K562 (cell line): ENCODE measurements at regions not wholly inside any gene's neighbourhood (a gene's known extent, or its start where the extent isn't known, plus 50 kb on each side); places are given as distances from the start of the nearest gene placed in this dataset.

Experiments
- TF ChIP-seq, protein P1 (sequence below): fragments of 450-650 bp; IDR thresholded peaks from 2 replicates; pipeline ENCODE4 v1.7.0; 2016; ENCODE audit warnings: borderline replicate concordance
- TF ChIP-seq, protein P2 (sequence below), 3 experiments: IDR thresholded peaks in 2 of 3; conservative IDR thresholded peaks in 1 of 3; 2 replicates each; pipeline ENCODE4 v1.5.1; 2011 to 2012; ENCODE audit warnings: low read length in 3 of 3, mild to moderate bottlenecking in 3 of 3, control low read depth in 2 of 3, improper control_type of control experiment in 1 of 3, inconsistent platforms in 1 of 3, low read depth in 1 of 3, mixed read lengths in 1 of 3, moderate library complexity in 1 of 3; ENCODE audit not compliant: insufficient read depth in 2 of 3

DNA sequence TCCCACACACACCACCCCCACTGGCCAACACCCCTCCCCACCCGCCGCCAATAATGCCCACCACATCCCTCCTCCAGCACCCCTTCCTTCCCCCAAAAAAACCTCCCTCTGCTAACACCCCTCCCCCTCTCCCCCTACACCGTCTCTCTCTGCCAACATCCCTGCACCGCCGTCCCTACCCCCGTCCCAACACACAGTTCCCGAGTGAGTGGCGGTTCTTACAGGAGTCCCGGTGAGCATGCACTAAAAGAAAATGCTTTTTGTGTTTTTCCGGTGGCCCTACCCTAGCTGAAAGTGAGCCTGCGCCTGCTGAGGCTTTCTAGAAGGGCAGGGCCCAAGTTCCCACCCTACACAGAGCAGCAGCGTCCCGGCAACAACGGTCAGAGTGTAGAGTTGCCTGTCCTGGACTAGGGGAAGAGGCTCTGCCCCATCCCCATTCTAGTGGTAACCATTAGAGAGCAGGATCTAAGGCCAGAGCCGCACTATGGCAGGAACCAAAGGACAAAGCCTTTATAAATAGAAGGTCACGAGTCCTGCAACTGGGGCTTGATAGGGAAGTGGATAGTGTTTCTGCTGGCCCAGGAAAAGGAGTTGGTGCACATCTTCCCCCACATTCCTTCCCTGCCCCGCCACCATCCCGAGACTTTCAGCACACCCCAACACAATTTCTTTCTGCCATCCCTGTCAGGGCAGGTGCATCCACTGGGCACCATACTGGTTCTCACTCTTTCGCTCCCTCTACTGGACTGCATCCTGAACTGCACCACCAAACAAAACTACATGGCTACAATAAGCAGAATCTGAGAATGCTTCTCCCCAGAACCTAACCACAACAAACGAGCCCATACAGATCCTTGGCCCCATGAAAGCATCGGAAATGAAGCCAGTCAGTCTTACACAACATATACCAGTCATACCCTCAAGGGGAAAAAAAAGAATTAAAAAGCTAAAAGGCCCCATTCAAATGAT lies 78.1 kb upstream of the PAGE3 start:
- TF ChIP-seq, protein P1, sequence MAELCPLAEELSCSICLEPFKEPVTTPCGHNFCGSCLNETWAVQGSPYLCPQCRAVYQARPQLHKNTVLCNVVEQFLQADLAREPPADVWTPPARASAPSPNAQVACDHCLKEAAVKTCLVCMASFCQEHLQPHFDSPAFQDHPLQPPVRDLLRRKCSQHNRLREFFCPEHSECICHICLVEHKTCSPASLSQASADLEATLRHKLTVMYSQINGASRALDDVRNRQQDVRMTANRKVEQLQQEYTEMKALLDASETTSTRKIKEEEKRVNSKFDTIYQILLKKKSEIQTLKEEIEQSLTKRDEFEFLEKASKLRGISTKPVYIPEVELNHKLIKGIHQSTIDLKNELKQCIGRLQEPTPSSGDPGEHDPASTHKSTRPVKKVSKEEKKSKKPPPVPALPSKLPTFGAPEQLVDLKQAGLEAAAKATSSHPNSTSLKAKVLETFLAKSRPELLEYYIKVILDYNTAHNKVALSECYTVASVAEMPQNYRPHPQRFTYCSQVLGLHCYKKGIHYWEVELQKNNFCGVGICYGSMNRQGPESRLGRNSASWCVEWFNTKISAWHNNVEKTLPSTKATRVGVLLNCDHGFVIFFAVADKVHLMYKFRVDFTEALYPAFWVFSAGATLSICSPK = no peak
- TF ChIP-seq, protein P2, sequence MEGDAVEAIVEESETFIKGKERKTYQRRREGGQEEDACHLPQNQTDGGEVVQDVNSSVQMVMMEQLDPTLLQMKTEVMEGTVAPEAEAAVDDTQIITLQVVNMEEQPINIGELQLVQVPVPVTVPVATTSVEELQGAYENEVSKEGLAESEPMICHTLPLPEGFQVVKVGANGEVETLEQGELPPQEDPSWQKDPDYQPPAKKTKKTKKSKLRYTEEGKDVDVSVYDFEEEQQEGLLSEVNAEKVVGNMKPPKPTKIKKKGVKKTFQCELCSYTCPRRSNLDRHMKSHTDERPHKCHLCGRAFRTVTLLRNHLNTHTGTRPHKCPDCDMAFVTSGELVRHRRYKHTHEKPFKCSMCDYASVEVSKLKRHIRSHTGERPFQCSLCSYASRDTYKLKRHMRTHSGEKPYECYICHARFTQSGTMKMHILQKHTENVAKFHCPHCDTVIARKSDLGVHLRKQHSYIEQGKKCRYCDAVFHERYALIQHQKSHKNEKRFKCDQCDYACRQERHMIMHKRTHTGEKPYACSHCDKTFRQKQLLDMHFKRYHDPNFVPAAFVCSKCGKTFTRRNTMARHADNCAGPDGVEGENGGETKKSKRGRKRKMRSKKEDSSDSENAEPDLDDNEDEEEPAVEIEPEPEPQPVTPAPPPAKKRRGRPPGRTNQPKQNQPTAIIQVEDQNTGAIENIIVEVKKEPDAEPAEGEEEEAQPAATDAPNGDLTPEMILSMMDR (IDR thresholded peaks at IDR 0.05 in 2 of 3, conservative IDR thresholded peaks at IDR 0.05 in 1 of 3; ENCODE audit: insufficient read depth in 2 of 3, low read depth in 1 of 3, low read length in 3 of 3) = peak; percentile 49 to 68 (median 62)
